Transverse colon (tissue), 3 donors: ENCODE measurements at regions not wholly inside any gene's neighbourhood (a gene's known extent, or its start where the extent isn't known, plus 50 kb on each side); places are given as distances from the start of the nearest gene placed in this dataset.

Experiments
- CTCF ChIP-seq, 5 experiments: fragments of 200-600 bp in 3 of 5; fragments of 450-650 bp in 2 of 5; sonication (generic) in 3 of 5; IDR thresholded peaks; 1 replicate in 2 of 5; 2 replicates in 3 of 5; pipeline ENCODE4 v1.5.1; 2016 to 2017; ENCODE audit warnings: antibody characterized with exemption in 5 of 5, inconsistent platforms in 3 of 5, mild to moderate bottlenecking in 2 of 5, moderate library complexity in 1 of 5
- POLR2A ChIP-seq: fragments of 450-650 bp; IDR thresholded peaks from one replicate; pipeline ENCODE4 v1.6.1; 2016; ENCODE audit warnings: antibody characterized with exemption, mild to moderate bottlenecking, moderate library complexity

DNA sequence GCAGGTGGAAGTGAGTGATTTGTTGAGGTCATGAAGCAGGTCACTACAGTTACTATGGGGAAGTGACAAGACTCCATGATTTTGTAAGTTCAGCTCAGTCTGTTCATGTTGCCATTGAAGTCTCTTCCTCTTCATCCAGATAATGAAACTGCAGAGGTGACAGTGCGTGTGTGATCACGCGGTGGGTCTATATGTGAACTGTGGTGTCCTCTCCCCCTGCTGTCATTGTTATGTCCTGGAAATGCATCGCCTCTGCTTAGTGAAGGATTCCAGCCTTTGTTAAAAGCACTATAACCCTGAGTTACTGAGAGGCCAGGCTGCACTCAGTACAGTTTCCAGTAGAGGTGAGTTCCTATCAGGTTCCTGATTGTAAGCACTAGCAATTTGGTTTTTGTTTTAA, 216.2 kb upstream of the RMST start:
- no peak for TF ChIP-seq CTCF (IDR thresholded peaks at IDR 0.05)
- no peak for TF ChIP-seq POLR2A
